Hepatocyte (in vitro differentiated cells): ENCODE measurements at regions not wholly inside any gene's neighbourhood (a gene's known extent, or its start where the extent isn't known, plus 50 kb on each side); places are given as distances from the start of the nearest gene placed in this dataset.

ENCODE experiments used
- EZH2 ChIP-seq: fragments of 200-600 bp; sonication (generic); IDR thresholded peaks from 2 replicates; pipeline ENCODE4 v1.6.1; 2016; ENCODE audit warnings: antibody characterized with exemption, mild to moderate bottlenecking, borderline replicate concordance
- TF ChIP-seq, protein P1 (sequence below): fragments of 200-600 bp; sonication (generic); IDR thresholded peaks from 2 replicates; pipeline ENCODE4 v1.5.1; 2016; ENCODE audit warnings: antibody characterized with exemption, mild to moderate bottlenecking; ENCODE audit not compliant: poor library complexity

- no peak for TF ChIP-seq EZH2
- TF ChIP-seq, protein P1, sequence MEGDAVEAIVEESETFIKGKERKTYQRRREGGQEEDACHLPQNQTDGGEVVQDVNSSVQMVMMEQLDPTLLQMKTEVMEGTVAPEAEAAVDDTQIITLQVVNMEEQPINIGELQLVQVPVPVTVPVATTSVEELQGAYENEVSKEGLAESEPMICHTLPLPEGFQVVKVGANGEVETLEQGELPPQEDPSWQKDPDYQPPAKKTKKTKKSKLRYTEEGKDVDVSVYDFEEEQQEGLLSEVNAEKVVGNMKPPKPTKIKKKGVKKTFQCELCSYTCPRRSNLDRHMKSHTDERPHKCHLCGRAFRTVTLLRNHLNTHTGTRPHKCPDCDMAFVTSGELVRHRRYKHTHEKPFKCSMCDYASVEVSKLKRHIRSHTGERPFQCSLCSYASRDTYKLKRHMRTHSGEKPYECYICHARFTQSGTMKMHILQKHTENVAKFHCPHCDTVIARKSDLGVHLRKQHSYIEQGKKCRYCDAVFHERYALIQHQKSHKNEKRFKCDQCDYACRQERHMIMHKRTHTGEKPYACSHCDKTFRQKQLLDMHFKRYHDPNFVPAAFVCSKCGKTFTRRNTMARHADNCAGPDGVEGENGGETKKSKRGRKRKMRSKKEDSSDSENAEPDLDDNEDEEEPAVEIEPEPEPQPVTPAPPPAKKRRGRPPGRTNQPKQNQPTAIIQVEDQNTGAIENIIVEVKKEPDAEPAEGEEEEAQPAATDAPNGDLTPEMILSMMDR, result no peak
These were observed 2363.9 kb downstream of the TP53TG3F start for GRCh38 chr16:35823342-35823741.
